Body of pancreas (tissue), 4 donors: ENCODE measurements at regions not wholly inside any gene's neighbourhood (a gene's known extent, or its start where the extent isn't known, plus 50 kb on each side); places are given as distances from the start of the nearest gene placed in this dataset.

Experiments
- ATAC-seq: fragments of 150-250 bp; one replicate; pipeline ENCODE4 v1.9.1; 2016
- DNase-seq, 4 donors: peaks; one replicate each; pipeline ENCODE4 v3.0.0-alpha.2; 2019
- H3K27ac ChIP-seq, 4 donors: fragments of 200-600 bp; sonication (generic); 1 replicate in 3 of 4; 2 replicates in 1 of 4; pipeline versions ENCODE4 v1.5.1 to v1.6.1; 2016 to 2019; ENCODE audit warnings: mild to moderate bottlenecking in 1 of 4, mixed read lengths in 1 of 4, moderate library complexity in 1 of 4
- H3K27me3 ChIP-seq, 2 donors: fragments of 200-600 bp; sonication (generic); one replicate each; pipeline ENCODE4 v1.6.0; 2016; ENCODE audit warnings: mild to moderate bottlenecking in 1 of 2
- H3K36me3 ChIP-seq, 2 donors: fragments of 200-600 bp; sonication (generic); replicated peaks in 1 of 2; 2 replicates each; pipeline ENCODE4 v1.5.1; 2016; ENCODE audit warnings: low read depth in 2 of 2; ENCODE audit not compliant: insufficient read depth in 1 of 2
- H3K4me1 ChIP-seq: fragments of 200-600 bp; sonication (generic); one replicate; pipeline ENCODE4 v1.6.0; 2016
- H3K4me3 ChIP-seq, 2 donors: fragments of 200-600 bp; sonication (generic); 1 replicate in 1 of 2; 2 replicates in 1 of 2; pipeline ENCODE4 v1.5.1; 2016 to 2019
- H3K9me3 ChIP-seq, 3 donors: fragments of 200-600 bp; sonication (generic); 1 replicate in 2 of 3; 2 replicates in 1 of 3; pipeline ENCODE4 v1.5.1; 2016
- POLR2A ChIP-seq, 3 donors: fragments of 450-650 bp; IDR thresholded peaks; one replicate each; pipeline ENCODE4 v1.6.1; 2016; ENCODE audit warnings: antibody characterized with exemption in 3 of 3, mild to moderate bottlenecking in 2 of 3
- WGBS, 2 donors: methylation state at CpG; one replicate each; pipeline ENCODE4 v1.1.5; 2017; 5-methylcytosine and 5-hydroxymethylcytosine counted together
- intact Hi-C: fragments of 100-400 bp; cut with DNase I; formaldehyde crosslinking; loops from one replicate; pipeline ENCODE4 v1.15.1; 2023
- TF ChIP-seq, protein P1 (sequence below), 7 experiments: fragments of 450-650 bp in 4 of 7; fragments of 200-600 bp in 3 of 7; sonication (generic) in 3 of 7; IDR thresholded peaks; one replicate each; pipeline ENCODE4 v1.5.1; 2016 to 2019; ENCODE audit warnings: antibody characterized with exemption in 7 of 7

GRCh38 chr20:1809131-1809572 is 86.1 kb upstream of the SIRPA start:
- ATAC-seq = no peak
- 51 to 69% methylated on average over 2 of the region's 2 CpGs for WGBS, 2 donors
- intact Hi-C loops = no loop called here
- no peak overlapping the region for H3K4me3 ChIP-seq
- H3K36me3 ChIP-seq = no peaks in the 10 kb centered on the region
- TF ChIP-seq, protein P1, sequence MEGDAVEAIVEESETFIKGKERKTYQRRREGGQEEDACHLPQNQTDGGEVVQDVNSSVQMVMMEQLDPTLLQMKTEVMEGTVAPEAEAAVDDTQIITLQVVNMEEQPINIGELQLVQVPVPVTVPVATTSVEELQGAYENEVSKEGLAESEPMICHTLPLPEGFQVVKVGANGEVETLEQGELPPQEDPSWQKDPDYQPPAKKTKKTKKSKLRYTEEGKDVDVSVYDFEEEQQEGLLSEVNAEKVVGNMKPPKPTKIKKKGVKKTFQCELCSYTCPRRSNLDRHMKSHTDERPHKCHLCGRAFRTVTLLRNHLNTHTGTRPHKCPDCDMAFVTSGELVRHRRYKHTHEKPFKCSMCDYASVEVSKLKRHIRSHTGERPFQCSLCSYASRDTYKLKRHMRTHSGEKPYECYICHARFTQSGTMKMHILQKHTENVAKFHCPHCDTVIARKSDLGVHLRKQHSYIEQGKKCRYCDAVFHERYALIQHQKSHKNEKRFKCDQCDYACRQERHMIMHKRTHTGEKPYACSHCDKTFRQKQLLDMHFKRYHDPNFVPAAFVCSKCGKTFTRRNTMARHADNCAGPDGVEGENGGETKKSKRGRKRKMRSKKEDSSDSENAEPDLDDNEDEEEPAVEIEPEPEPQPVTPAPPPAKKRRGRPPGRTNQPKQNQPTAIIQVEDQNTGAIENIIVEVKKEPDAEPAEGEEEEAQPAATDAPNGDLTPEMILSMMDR (IDR thresholded peaks at IDR 0.05) = no peak
- no peak for TF ChIP-seq POLR2A (IDR thresholded peaks at IDR 0.05)
- no peak for DNase-seq
- peak overlapping the region in 1 of 4 donors; percentile 88 for H3K27ac ChIP-seq
- H3K9me3 ChIP-seq = no peaks in the 10 kb centered on the region
- H3K4me1 ChIP-seq = peaks cover 16% of the 10 kb centered on the region
- H3K27me3 ChIP-seq = no peaks in the 10 kb centered on the region

- peaks cover 26% of the 10 kb centered on the region for H3K4me1 ChIP-seq
- TF ChIP-seq, protein P1 (IDR thresholded peaks at IDR 0.05) = no peak
- no peak overlapping the region for H3K4me3 ChIP-seq
- H3K27me3 ChIP-seq = no peaks in the 10 kb centered on the region
- DNase-seq = no peak
- no peaks in the 10 kb centered on the region for H3K36me3 ChIP-seq
- ATAC-seq = no peak
- intact Hi-C loops = no loop called here
- no peak overlapping the region for H3K27ac ChIP-seq
- 64 to 66% methylated on average over 6 of the region's 6 CpGs for WGBS, 2 donors
- no peaks in the 10 kb centered on the region for H3K9me3 ChIP-seq
These were observed 87.1 kb upstream of the SIRPA start for GRCh38 chr20:1808101-1808500.

DNA sequence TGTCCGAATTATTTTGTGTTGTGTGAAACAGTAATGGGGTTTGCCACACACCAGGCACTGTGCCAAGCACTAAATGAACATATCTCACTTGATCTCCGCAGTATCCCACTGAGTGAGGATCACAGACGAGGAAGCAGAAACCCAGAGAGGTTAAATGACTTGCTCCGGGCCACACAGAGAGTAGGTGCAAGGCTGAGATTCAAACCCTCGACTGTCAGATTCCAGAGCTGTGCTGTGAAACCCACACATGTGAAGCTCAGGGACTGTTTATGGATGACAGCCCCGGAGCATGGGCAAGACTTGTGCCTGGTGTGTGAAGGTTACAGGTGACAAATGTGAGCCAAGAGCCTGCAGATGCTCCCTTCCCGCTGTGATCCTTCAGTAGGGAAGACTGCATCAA is 87.8 kb upstream of the SIRPA start:
- intact Hi-C loops = no loop called here
- no peak overlapping the region for H3K4me3 ChIP-seq
- no peak for TF ChIP-seq POLR2A (IDR thresholded peaks at IDR 0.05)
- TF ChIP-seq, protein P1 (IDR thresholded peaks at IDR 0.05) = no peak
- no peaks in the 10 kb centered on the region for H3K36me3 ChIP-seq
- peaks cover 33% of the 10 kb centered on the region for H3K4me1 ChIP-seq
- DNase-seq (no peak), ATAC-seq (no peak)
- H3K9me3 ChIP-seq = no peaks in the 10 kb centered on the region
- WGBS, 2 donors = 41 to 53% methylated on average over 7 of the region's 7 CpGs
- no peak overlapping the region for H3K27ac ChIP-seq
- no peaks in the 10 kb centered on the region for H3K27me3 ChIP-seq

- H3K36me3 ChIP-seq = no peaks in the 10 kb centered on the region
- H3K4me3 ChIP-seq = no peak overlapping the region
- no peak overlapping the region for H3K27ac ChIP-seq
- H3K9me3 ChIP-seq = no peaks in the 10 kb centered on the region
- H3K4me1 ChIP-seq = peaks cover 31% of the 10 kb centered on the region
- no peak for DNase-seq
- no peak for ATAC-seq
- TF ChIP-seq, protein P1 (IDR thresholded peaks at IDR 0.05) = no peak
- no peak for TF ChIP-seq POLR2A (IDR thresholded peaks at IDR 0.05)
- 85 to 93% methylated on average over 1 to 7 of the region's 7 CpGs for WGBS, 2 donors
- intact Hi-C loops = no loop called here
- H3K27me3 ChIP-seq = no peaks in the 10 kb centered on the region
These were observed 88.8 kb upstream of the SIRPA start for GRCh38 chr20:1806456-1806855.

GRCh38 chr20:1805816-1806215 is 89.4 kb upstream of the SIRPA start:
- 56 to 62% methylated on average over 4 of the region's 4 CpGs for WGBS, 2 donors
- intact Hi-C loops = no loop called here
- no peak for DNase-seq

More at GRCh38 chr20:1805816-1806215, 89.4 kb upstream of the SIRPA start:
- Histone ChIP-seq H3K4me3 (no peak overlapping the region), H3K36me3 (no peaks in the 10 kb centered on the region), H3K27ac (no peak overlapping the region), H3K27me3 (no peaks in the 10 kb centered on the region), H3K9me3 (no peaks in the 10 kb centered on the region), H3K4me1 (peaks cover 25% of the 10 kb centered on the region)
- ATAC-seq = no peak
- TF ChIP-seq, protein P1 (IDR thresholded peaks at IDR 0.05) = no peak
- no peak for TF ChIP-seq POLR2A (IDR thresholded peaks at IDR 0.05)
